GM19372 (cell line): ENCODE measurements at regions not wholly inside any gene's neighbourhood (a gene's known extent, or its start where the extent isn't known, plus 50 kb on each side); places are given as distances from the start of the nearest gene placed in this dataset.
"Not testable (repeated sequence)": the region's sequence is repeated elsewhere in the genome, so short reads cannot be mapped to it uniquely, and the experiment has no call there.

ENCODE experiments used
- ATAC-seq: cut with Tn5 transposase; IDR thresholded peaks from one replicate; pipeline ENCODE4 v1.9.1; 2021; ENCODE audit warnings: mild to moderate bottlenecking, low read depth, moderate library complexity; ENCODE audit not compliant: unreplicated experiment

GRCh38 chr12:86741531-86741930, 485.3 kb upstream of the MGAT4C start:
- ATAC-seq, result no peak

DNA sequence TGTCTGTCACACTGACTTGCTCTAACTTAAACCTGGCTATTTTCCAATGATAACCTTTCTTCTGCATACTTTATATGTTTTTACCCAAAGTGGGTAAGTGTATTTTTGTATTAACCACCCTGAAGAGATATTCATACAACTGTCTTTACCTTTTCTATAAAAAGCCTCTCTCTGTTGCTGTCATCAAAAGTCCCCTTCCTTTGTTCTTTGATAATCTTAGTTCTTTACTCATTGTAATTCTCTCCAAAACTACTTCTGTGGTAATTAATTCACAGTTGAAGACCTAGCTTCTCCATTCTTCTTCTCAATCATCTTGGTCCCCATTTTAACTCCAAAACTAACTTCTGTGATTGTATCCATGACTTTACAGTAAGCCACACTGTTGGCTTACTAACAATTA, 479.7 kb upstream of the MGAT4C start:
- ATAC-seq, result no peak

- no peak for ATAC-seq
Observed at GRCh38 chr12:86735072-86735471, 478.9 kb upstream of the MGAT4C start.

DNA sequence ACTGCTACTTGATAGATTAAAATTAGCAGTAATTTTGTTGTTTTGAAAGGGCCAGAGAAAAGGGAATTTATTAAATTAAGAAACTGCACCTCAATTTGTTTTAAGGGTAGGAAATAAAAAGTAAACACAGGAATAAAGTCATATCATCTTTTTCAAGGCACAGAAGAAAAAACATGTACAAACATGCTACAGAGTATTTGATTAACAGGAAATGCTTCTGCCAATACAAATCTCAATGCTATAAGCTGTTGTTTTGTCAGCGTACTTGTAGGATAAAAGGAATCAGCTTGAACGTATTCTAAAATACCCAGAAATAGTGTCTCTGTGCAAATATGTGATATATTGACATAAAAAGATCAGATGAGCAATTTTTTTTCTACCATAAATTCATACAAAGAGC, 474.0 kb upstream of the MGAT4C start:
- no peak for ATAC-seq

DNA sequence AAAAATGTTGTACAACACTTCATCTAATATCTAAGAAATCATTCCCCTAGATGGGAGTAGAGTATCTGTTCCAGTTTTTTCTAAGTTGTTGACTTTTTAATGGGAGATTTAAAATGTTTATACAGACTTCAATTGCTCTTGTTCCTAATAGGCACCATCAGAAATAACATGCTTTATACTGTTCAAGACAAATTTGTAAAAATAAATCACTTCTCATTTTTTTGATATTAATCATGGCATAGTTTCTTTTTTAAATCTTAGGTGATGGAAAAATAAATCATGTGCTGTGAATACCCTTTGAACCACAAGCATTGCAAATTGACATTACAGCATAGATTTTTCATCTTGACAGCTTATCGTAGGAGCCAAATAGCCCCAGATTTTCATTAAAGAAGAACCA, 473.5 kb upstream of the MGAT4C start:
- ATAC-seq, result no peak

DNA sequence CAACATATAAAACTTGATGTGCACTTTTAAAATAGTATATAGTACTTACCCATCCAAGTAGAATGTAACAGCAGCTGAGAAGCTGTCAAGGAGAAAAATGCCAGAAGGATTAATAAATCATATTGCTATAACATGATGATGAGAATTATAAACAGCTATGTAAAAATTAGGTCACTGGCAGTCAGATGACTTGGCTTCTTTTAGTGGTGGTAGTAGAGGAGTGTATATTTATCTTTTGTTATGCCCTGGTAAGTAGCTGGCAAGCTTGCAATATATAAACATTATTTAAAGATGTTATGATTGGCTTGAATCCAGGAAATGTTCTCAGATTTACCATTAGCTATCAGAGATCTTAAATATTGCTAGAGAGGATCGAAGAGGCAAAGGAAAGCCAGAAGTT, 471.0 kb upstream of the MGAT4C start:
- no peak for ATAC-seq

GRCh38 chr12:86724716-86725115, 468.5 kb upstream of the MGAT4C start:
- no peak for ATAC-seq

DNA sequence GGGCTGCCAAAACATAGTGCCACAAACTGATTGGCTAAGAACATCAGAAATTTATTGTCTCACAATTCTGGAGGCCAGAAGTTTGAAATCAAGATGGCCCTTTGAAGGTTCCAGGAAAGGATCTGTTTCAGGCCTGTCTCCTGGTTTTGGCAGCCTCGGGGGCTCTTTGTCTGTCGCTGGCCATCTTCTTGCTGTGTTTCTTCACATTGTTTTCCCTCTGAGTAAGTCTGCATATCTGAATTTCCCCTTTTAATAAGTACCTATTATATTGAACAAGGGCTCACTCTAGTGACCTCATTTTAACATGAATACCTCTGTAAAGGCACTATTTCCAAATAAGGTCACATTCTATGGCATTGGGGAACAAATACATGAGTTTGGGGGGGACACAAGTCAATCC, 467.1 kb upstream of the MGAT4C start:
- no peak for ATAC-seq

DNA sequence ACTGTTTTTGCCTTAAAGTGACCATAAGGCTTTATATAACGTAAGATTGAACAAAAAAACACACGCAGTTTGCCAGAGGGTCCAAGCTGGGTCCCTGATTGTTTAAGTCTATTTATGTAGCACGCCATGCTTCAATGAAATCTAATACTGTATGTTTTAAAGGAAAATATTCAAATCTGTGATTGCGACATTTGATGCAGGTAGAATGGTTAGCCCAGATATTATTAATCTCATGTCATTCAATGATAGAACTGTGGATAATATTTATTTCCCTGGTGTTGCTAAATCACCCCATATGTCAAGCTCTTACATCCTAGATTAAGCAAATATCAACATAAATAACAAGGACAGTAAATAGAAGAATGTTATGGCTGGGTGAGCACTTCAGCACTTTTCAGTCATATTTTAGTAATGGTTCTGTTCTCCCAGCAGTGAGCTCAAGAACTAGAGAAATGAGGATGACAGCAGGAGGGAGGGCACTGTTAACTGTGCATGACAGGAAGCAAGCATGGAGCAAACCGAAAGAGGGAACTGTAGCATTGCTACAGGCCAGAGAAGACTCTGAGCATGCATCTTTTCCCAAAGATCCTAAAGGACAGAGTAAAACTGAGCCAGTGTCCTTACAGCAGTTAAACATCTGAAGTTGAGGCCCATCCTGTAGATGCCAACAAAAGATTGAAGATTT, 465.7 kb upstream of the MGAT4C start:
- ATAC-seq, result no peak

GRCh38 chr12:86719381-86719780, 463.2 kb upstream of the MGAT4C start:
- ATAC-seq, result no peak

DNA sequence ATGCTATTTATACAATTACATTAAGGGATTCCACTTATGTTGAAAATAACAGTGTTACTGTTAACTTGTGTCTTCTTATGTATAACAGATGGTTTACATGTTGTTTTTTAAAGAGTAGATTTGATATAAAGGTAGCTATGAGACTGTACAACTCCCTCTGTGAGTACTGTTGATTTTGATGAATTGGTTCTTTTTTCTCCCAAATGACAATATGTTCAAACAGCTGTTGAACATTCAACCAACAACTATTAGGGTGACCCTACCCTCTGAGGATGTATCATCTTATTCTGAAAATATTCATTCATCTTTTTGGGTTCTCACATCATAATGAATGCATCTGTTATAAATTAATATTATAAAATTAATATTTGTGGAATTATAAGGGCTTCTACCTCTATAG, 456.9 kb upstream of the MGAT4C start:
- ATAC-seq, result no peak

DNA sequence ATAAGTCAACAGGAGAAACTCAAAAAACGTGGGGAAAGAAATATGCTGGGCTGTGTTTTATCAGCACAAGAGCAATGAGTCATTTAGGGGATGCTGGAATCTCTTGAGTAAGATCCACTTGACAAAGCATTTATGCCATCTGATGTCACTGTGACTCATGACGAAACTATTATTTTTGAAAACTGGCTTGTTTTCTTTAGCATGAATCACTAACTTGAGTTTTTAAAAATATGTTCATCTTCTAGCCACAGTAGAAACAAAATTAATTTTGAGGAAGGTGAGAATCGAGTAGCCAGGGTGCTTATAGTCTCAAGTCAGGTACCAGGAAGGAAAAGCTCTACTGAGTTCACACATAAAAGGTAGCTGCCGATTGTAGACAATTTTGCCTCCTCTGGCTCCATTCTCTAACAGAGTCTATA, 456.2 kb upstream of the MGAT4C start:
- ATAC-seq, result no peak

GRCh38 chr12:86711731-86712130, 455.5 kb upstream of the MGAT4C start:
- no peak for ATAC-seq

GRCh38 chr12:86710109-86710508, 453.9 kb upstream of the MGAT4C start:
- ATAC-seq, result no peak

DNA sequence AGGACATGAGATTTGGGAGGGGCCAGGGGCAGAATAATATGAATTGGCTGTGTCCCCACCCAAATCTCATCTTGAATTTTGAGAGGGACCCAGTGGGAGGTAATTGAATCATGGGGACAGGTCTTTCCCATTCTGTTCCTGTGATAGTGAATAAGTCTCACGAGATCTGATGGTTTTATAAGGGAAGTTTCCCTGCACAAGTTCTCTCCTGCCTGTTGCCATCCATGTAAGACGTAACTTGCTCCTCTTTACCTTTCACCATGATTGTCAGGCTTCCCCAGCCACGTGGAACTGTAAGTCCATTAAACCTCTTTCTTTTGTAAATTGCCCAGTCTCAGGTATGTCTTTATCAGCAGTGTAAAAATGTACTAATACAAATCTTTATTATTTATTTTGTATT, 452.8 kb upstream of the MGAT4C start:
- not testable (repeated sequence) for ATAC-seq

- no peak for ATAC-seq
Observed at GRCh38 chr12:86698641-86698980, 442.4 kb upstream of the MGAT4C start.

DNA sequence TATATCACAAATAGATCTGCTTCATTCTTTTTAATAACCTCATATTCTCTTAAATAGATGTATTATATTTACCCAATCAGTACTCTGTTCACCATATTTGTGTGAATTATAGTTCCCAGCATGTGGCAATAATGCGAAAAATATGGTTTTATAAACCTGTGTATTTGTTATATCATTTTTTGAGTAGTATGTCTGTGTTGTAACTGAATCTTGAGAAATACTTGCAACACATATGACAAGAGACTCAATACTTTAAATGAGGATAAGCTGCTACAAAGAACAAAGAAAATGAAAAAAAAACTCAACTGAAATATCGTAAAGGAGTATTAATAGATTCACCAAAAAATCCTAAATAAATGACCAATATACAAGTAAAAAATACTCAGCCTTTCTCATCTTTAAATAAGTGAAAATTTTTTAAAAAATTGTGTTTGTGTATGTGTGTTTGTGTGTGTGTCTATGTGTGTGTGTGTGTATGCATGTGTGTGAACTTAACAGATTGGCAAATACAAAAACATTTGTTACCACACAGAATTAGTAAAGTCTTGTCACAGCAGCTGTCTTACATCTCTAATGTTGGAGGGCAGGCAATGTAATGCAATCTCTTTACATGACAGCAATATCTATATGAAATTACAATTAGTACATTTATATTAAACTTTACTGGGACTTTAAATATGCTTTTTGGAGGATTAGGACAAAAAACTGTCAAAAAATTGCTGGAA, 441.9 kb upstream of the MGAT4C start:
- ATAC-seq, result no peak

GRCh38 chr12:86683568-86684304, 427.5 kb upstream of the MGAT4C start:
- no peak for ATAC-seq

GRCh38 chr12:86681060-86681459, 424.9 kb upstream of the MGAT4C start:
- ATAC-seq, result no peak

DNA sequence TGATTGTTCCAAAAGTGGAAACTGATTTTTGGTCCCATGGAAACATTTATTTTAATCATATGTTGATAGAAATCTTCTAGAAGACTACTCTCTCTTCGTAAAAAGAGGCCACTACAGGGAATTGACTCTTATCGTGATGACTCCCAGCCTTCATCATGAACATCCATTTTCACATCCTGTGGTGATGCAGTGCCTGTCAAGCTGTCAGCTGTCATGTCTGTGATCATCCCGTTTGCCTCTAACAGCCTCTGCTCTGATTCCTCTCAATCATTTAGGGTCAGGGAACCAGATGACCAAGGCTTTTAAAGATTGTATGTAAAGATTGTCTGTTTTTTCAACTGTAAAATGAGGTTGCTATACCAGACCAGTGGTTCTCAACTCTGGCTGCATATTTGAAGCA, 419.0 kb upstream of the MGAT4C start:
- ATAC-seq, result no peak

DNA sequence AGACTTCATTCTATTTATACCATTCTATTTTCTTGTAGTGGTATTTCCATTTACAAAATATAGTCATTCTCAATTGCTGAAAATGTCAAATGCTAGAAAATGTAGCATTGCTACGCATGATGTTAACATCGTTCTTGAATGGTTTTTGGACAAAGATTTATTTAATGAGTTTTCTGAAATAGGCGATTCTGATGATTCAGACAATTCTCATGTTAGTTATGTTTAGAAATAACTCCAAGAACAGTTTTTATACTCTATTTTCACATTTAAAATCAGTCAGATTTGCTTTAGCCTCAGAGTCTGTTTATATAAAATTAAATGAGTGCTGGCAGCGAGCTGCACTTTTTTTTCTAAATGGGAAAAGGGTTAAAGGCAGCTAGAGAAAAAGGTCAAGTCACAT, 414.8 kb upstream of the MGAT4C start:
- no peak for ATAC-seq

DNA sequence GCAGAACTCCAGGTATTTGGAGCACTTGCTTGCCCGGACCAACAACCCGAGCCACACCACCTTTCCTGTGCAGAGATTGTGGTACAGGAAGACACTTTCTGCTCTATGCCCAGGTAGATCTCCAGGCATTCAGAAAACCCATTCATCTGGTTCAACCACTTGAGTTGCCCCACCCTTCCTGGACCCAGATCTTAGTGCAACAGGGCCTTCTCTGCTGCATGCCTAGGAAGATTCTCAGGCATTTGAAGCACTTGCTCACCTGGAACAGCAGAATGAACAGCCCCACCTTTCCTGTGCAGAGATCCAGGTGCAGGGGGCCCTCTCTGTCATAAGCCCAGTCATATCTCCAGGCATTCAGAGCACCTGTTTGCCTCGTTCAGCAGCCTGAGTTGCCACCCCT, 412.8 kb upstream of the MGAT4C start:
- ATAC-seq, result no peak
